Endothelial cell of umbilical vein (primary cell): ENCODE measurements at regions not wholly inside any gene's neighbourhood (a gene's known extent, or its start where the extent isn't known, plus 50 kb on each side); places are given as distances from the start of the nearest gene placed in this dataset.

Experiments used
- BruUV-seq: library from RNA; stranded (reverse); fragments of 400-500 nt; replicated peaks from 2 replicates; lab custom pipeline; 2021; lab: Mats Ljungman, UMichigan
- CTCF ChIA-PET: fragments of 300-600, 350-600 bp; sonication (Branson Sonifier 250); formaldehyde crosslinking; loops from one replicate; lab custom pipeline; 2021; ENCODE audit warnings: antibody characterized with exemption, inconsistent platforms; lab: Charles Lee
- POLR2A ChIA-PET: fragments of 300-600, 350-600 bp; sonication (Branson Sonifier 250); formaldehyde crosslinking; loops from one replicate; lab custom pipeline; 2021; ENCODE audit warnings: antibody characterized with exemption, inconsistent platforms; lab: Charles Lee
- DNase-seq: peaks from one replicate; pipeline ENCODE4 v3.0.0-alpha.2; 2011; ENCODE audit warnings: low read depth, low spot score
- FAIRE-seq: peaks from 2 replicates; lab custom pipeline; 2011; peaks lifted over from hg19 to GRCh38; lab: Jason Lieb, UNC
- H2AFZ ChIP-seq: 2 replicates; pipeline ENCODE4 v1.6.0; 2012; ENCODE audit warnings: low read depth, low read length, control low read depth, inconsistent platforms
- H3K27ac ChIP-seq: 2 replicates; pipeline ENCODE4 v1.5.1; 2011; ENCODE audit warnings: low read depth, mild to moderate bottlenecking, control low read depth, low read length, moderate library complexity; ENCODE audit not compliant: insufficient read depth
- H3K27me3 ChIP-seq, 2 experiments: 2 replicates each; pipeline versions ENCODE4 v1.6.0 to v1.6.1; 2011; ENCODE audit warnings: low read length in 2 of 2, mixed read lengths in 1 of 2; ENCODE audit not compliant: control insufficient read depth in 2 of 2, insufficient read depth in 2 of 2
- H3K36me3 ChIP-seq, 2 experiments: 2 replicates in 1 of 2; 3 replicates in 1 of 2; pipeline ENCODE4 v1.5.1; 2011; ENCODE audit warnings: low read length in 2 of 2, mild to moderate bottlenecking in 1 of 2, moderate library complexity in 1 of 2; ENCODE audit not compliant: control insufficient read depth in 2 of 2, insufficient read depth in 2 of 2; ENCODE audit errors: extremely low read depth in 1 of 2
- H3K4me1 ChIP-seq: 3 replicates; pipeline ENCODE4 v1.5.1; 2011; ENCODE audit warnings: mild to moderate bottlenecking, low read length; ENCODE audit not compliant: control insufficient read depth, insufficient read depth; ENCODE audit errors: extremely low read depth
- H3K4me2 ChIP-seq: 2 replicates; pipeline ENCODE4 v1.6.1; 2011; ENCODE audit warnings: low read length, control low read depth, mixed read lengths; ENCODE audit not compliant: insufficient read depth
- H3K4me3 ChIP-seq, 3 experiments: fragments of 200-600 bp in 1 of 3; sonication (generic), shearing (Covaris generic) in 1 of 3; replicated peaks in 1 of 3; 2 replicates each; pipeline ENCODE4 v1.5.1; 2011 to 2016; ENCODE audit warnings: control low read depth in 3 of 3, low read length in 3 of 3, mild to moderate bottlenecking in 2 of 3, inconsistent platforms in 1 of 3, low read depth in 1 of 3, moderate library complexity in 1 of 3; ENCODE audit not compliant: insufficient read depth in 1 of 3
- H3K79me2 ChIP-seq: 2 replicates; pipeline ENCODE4 v1.6.0; 2012; ENCODE audit warnings: low read length, inconsistent platforms; ENCODE audit not compliant: control insufficient read depth, insufficient read depth
- H3K9ac ChIP-seq: replicated peaks from 2 replicates; pipeline ENCODE3; 2011; ENCODE audit warnings: low read length, control low read depth; ENCODE audit not compliant: insufficient read depth; ENCODE audit errors: extremely low read depth
- H3K9me1 ChIP-seq: replicated peaks from 3 replicates; pipeline ENCODE4 v1.6.0; 2011; ENCODE audit warnings: mild to moderate bottlenecking, low read length; ENCODE audit not compliant: control insufficient read depth, insufficient read depth; ENCODE audit errors: extremely low read depth
- H3K9me3 ChIP-seq: replicated peaks from 2 replicates; pipeline ENCODE4 v1.5.1; 2012; ENCODE audit warnings: low read length, inconsistent platforms; ENCODE audit not compliant: control insufficient read depth, insufficient read depth
- H4K20me1 ChIP-seq: replicated peaks from 2 replicates; pipeline ENCODE3; 2011; ENCODE audit warnings: mild to moderate bottlenecking, low read length; ENCODE audit not compliant: control insufficient read depth, insufficient read depth; ENCODE audit errors: extremely low read depth
- EZH2 ChIP-seq: IDR thresholded peaks from 2 replicates; pipeline ENCODE4 v1.6.1; 2012; ENCODE audit warnings: borderline replicate concordance, low read depth, mild to moderate bottlenecking, moderate library complexity, low read length, inconsistent platforms; ENCODE audit not compliant: severe bottlenecking
- FOS ChIP-seq: IDR thresholded peaks from 2 replicates; pipeline ENCODE4 v1.6.1; 2011; ENCODE audit warnings: mild to moderate bottlenecking, low read length, moderate library complexity, borderline replicate concordance; ENCODE audit not compliant: insufficient read depth
- GATA2 ChIP-seq: IDR thresholded peaks from 2 replicates; pipeline ENCODE4 v1.7.0; 2011; ENCODE audit warnings: low read depth, mild to moderate bottlenecking, moderate library complexity, mixed read lengths, low read length; ENCODE audit not compliant: insufficient read length, insufficient read depth
- JUN ChIP-seq: IDR thresholded peaks from 2 replicates; pipeline ENCODE4 v1.6.1; 2011; ENCODE audit warnings: borderline replicate concordance, low read depth; ENCODE audit not compliant: insufficient read length, insufficient read depth
- MYC ChIP-seq: IDR thresholded peaks from one replicate; pipeline ENCODE4 v1.6.1; 2011; ENCODE audit warnings: mild to moderate bottlenecking, low read depth, low read length
- POLR2A ChIP-seq: IDR thresholded peaks from 2 replicates; pipeline ENCODE4 v1.6.1; 2012; ENCODE audit warnings: low read depth, mild to moderate bottlenecking, control low read depth, low read length
- POLR2AphosphoS5 ChIP-seq: IDR thresholded peaks from 2 replicates; pipeline ENCODE4 v1.6.1; 2012; ENCODE audit warnings: low read depth, mild to moderate bottlenecking, control low read depth, low read length, moderate library complexity; ENCODE audit not compliant: insufficient read depth
- dilution Hi-C: fragments of 300-500 bp; cut with MboI; formaldehyde crosslinking; loops from one replicate; pipeline ENCODE4 v1.15.0; 2019; ENCODE audit warnings: low sequenced_read_pairs; ENCODE audit not compliant: extremely low pct_ligation_motif_present
- intact Hi-C: fragments of 100-400 bp; cut with micrococcal nuclease; formaldehyde crosslinking; loops from one replicate; pipeline ENCODE4 v1.10.0; 2022
- TF ChIP-seq, protein P1 (sequence below), 2 donors: IDR thresholded peaks; 1 replicate in 1 of 2; 2 replicates in 1 of 2; pipeline ENCODE4 v1.5.1; 2011; ENCODE audit warnings: low read length in 2 of 2, mild to moderate bottlenecking in 2 of 2, moderate library complexity in 2 of 2, control low read depth in 1 of 2, inconsistent platforms in 1 of 2, low read depth in 1 of 2; ENCODE audit not compliant: insufficient read depth in 1 of 2; ENCODE audit errors: extremely low read depth in 1 of 2
- TF ChIP-seq, protein P2 (sequence below): IDR thresholded peaks from 2 replicates; pipeline ENCODE4 v1.6.1; 2011; ENCODE audit not compliant: insufficient read depth, insufficient read length

DNA sequence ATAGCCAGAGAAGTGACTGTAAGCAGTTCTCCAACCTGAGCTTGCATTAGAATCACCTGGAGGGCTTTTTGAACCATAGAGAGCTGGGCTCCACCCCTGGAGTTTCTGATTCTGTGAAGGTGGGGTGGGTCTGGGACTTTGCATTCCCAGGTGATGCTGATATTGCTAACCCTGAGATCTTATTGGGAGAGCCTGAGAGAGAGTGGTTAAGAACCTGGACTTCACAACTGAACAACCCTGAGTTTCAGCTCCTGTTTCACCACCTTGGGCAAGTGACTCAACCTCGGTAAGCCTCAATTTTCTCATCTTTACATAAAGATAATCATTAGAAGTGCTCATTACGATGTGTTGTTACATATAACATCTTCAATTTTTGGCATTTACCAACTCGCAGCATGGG is 498.6 kb downstream of the EBF1 start:
- no peaks in the 10 kb centered on the region for H3K9me1 ChIP-seq

More for the DNA sequence above, 498.6 kb downstream of the EBF1 start:
- Histone ChIP-seq H4K20me1 (no peaks in the 10 kb centered on the region), H2AFZ (no peak overlapping the region), H3K79me2 (no peaks in the 10 kb centered on the region), H3K4me2 (no peak overlapping the region), H3K27ac (no peak overlapping the region), H3K27me3 (no peaks in the 10 kb centered on the region), H3K4me3 (no peak overlapping the region), H3K36me3 (no peaks in the 10 kb centered on the region), H3K4me1 (no peaks in the 10 kb centered on the region), H3K9me3 (no peaks in the 10 kb centered on the region), H3K9ac (no peak overlapping the region)
- FAIRE-seq: no peak
- intact Hi-C loops: no loop called here
- BruUV-seq: no TSS peak
- POLR2A ChIA-PET: no interaction called here
- DNase-seq: no peak
- CTCF ChIA-PET: no interaction called here
- TF ChIP-seq POLR2A (no peak), EZH2 (no peak), MYC (no peak), FOS (no peak), POLR2AphosphoS5 (no peak), JUN (no peak), GATA2 (no peak)
- TF ChIP-seq, protein P1, sequence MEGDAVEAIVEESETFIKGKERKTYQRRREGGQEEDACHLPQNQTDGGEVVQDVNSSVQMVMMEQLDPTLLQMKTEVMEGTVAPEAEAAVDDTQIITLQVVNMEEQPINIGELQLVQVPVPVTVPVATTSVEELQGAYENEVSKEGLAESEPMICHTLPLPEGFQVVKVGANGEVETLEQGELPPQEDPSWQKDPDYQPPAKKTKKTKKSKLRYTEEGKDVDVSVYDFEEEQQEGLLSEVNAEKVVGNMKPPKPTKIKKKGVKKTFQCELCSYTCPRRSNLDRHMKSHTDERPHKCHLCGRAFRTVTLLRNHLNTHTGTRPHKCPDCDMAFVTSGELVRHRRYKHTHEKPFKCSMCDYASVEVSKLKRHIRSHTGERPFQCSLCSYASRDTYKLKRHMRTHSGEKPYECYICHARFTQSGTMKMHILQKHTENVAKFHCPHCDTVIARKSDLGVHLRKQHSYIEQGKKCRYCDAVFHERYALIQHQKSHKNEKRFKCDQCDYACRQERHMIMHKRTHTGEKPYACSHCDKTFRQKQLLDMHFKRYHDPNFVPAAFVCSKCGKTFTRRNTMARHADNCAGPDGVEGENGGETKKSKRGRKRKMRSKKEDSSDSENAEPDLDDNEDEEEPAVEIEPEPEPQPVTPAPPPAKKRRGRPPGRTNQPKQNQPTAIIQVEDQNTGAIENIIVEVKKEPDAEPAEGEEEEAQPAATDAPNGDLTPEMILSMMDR (IDR thresholded peaks at IDR 0.05; ENCODE audit: extremely low read depth in 1 of 2, insufficient read depth in 1 of 2, low read depth in 1 of 2, low read length in 2 of 2): no peak
- TF ChIP-seq, protein P2, sequence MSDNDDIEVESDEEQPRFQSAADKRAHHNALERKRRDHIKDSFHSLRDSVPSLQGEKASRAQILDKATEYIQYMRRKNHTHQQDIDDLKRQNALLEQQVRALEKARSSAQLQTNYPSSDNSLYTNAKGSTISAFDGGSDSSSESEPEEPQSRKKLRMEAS: no peak
- dilution Hi-C loops: no loop called here
